H4 (cell line): ENCODE measurements at regions not wholly inside any gene's neighbourhood (a gene's known extent, or its start where the extent isn't known, plus 50 kb on each side); places are given as distances from the start of the nearest gene placed in this dataset.
"Not testable (repeated sequence)": the region's sequence is repeated elsewhere in the genome, so short reads cannot be mapped to it uniquely, and the experiment has no call there.

Experiments
- DNase-seq: peaks from one replicate; pipeline ENCODE4 v3.0.0-alpha.2; 2015; ENCODE audit warnings: low spot score

DNA sequence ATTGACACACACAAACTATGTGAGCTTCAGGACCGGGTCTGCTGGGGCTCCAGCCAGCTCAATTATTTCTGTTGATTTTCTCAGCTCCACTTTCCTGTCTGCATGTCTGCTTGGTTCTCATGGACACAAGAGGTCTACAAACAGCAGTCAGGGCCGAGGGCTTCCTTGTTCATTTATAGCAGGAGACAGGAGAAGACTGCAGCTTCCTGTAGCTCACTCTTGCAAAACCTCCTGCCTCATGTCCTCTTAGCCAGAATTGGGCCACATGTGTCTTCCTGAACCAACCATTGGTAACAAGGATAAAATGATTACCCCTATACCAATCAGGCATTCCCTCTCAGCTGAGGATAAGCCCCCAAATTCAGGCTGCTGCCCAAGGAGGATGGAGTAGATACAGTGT lies 182.8 kb downstream of the TLE3 start:
- no peak for DNase-seq

DNA sequence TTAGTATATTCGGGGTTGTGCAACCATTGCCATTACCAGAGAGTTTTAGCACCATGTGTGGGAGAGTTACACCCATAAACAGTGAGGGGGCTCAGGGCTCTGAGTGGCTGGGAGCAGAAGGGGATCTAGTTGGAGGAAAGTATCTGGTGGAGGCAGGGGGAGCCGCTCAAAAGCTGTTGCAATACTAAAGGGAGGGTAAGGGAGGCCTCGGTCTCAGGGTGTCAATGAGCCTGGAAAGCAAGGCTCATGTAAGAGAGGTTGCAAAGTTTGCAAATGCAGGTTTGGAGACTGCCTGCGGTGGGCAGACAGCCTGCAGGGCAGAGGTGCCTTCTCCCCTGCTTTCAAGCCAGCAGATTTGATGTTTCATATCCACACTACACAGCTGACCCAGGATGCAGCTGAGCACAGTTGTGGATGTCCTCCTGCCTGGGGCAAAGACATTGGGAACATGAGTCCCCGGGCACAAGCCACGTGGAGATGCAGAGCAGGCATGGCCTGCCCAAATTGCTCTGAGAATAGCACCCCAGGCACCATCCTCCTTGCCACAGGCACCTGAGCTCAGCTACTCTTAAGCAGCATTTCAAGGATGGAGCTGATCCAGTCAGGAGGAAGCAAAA lies 181.4 kb downstream of the TLE3 start:
- no peak for DNase-seq

DNA sequence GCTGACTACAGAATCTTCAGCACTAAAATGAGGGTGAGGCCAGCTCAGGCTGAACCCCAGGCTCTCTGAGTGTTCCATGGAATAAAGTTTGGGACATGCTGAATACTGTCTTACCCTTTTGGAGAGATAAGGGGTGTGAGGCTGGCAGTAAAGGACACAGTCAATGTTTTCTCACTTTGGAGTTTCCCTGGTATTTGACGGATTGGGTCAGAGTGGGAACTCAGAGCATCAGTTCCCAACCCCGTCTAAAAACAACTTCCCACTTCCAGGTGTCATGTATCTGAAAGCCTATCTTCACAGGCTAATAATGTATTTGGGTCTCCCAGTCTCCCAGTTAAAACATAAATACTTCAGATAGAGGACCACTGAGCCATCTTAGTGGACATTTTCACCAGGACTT lies 180.7 kb downstream of the TLE3 start:
- DNase-seq, result no peak

DNA sequence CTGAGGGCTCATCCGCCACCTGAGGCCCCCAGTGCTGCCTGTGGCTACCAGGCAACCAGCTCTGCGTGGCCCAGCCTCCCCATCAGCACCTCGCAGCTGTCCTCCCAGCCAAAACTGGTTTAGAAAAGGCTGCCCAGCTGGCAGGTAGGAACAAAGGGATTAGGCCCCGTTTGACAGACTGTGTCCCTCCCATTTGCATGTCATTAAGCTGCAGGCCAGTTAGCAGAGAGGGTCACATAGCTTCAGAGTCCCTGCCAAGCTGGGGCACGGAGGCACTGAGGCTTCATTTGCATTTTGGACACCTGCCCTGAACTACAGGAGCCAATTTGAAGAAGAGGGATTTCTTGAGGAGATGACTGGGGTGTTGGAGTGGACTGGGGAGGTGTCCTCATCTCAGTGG lies 177.9 kb downstream of the TLE3 start:
- DNase-seq, result no peak

DNA sequence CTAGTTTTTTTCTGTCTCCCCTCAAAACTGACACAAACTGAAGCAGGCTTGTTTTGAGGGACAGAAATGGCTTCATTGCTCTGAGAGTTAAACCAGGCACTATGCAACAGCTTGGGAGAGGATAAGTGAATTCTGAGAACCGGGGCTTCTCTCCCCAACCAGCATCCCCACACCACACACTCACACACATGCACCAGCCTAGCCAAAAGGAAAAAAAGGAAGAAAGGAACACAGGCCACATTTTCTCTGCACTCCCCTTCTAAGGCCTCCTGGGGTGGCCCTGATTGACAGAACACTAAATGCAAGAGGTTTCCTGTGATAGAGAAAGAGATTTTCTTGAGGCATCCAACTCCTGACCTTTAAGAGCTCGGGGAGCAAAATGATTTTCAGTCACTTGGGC lies 177.5 kb downstream of the TLE3 start:
- DNase-seq, result no peak

DNA sequence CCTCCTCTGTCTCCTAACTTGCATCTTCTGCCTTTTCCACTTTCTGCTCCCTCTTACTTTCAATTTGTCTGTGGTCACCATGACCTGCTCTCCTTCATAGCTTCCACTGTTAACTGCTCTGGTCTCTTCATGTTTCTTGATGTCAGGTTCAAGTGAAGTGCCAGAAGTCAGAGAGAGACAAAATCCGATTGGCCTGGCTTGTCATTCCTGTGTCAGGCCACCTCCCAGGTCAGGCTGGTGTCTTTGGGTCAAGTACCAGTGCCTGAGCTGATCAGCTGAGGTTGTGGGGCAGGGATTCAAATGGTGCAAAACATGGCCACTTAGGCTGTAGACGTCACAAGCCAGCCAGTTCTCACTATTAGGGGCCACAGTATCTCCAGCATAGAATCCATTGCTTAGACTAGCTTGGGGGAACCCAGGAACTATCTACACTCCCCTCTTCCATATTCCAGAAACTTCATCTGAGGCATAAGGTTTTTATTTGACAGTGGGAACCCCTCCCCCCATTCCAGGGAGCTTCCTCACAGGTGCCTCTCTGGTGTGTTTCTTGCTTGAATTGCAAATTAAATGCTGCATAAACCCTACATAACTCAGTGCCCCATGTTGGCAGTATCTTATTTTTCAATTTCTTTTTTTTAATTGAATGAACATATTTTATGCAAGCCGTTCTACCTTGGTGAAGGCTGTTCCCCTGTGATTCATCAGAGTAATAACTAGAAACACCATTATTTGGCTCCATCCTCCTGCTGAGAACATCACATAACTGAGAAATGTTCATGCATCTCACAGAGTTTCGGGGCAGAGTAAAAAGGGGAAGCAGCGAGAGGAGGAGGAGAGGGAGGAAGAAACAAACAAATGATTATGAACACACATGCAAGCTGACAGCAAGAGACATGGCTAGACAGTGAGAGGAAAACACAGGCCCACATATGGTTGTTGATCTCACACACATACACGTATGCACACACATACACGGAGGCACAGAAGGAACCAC lies 175.8 kb downstream of the TLE3 start:
- no peak for DNase-seq

DNA sequence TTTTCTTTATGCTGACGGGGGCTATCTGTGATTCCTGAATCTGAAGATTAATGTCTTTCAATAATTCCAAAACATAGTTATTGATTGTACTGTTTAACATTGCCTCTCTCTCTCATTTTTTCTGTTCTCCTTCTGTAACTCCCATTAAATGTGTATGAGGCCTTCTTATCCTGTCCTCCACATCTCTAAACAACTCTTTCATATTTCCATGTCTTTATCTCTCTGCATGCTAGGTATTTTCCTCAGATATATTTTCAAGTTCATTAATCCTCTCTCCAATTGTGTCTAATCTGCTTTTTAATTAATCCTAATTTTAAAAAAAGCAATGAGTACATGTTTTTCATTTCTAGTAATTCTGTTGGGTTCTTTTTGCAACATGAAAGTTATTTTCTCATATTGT lies 173.2 kb downstream of the TLE3 start:
- no peak for DNase-seq

DNA sequence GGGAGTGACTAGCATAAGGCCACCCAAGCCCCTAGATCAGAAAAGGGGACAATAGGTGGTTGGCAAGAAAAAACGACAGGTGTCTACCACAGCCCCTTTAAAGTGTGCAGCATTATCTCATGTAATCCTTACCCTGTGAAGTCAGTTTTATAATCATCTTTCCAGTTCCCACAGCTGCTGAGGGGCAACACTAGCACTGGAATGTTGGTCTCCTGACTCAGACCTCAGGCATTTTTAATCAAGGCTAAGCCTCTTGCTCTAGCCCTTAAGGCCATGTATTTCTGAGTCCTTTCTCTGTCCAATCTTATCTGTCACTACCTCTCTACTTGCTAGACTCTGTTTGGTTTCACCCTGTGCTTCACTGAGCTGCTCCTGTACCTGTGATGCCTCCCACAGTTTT lies 171.7 kb downstream of the TLE3 start:
- DNase-seq, result no peak

DNA sequence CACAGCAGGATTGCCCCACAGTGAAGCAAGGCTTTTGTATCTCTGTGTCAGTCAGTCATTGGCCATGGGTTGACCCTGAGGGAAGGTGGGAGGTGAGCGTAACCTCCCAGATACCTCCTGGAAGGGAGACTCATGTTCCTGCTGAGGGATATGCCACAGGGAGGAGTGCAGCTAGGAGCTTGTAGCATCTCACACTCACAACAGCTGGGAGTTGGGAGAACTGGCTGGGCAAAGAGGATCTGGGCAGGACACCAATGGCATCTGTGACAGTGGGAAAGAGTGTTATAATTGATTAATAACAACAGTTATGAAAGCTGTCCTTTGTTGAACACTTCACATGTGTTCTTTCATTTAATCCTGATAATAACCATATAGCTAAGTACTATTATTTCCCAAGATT lies 171.0 kb downstream of the TLE3 start:
- DNase-seq, result no peak

DNA sequence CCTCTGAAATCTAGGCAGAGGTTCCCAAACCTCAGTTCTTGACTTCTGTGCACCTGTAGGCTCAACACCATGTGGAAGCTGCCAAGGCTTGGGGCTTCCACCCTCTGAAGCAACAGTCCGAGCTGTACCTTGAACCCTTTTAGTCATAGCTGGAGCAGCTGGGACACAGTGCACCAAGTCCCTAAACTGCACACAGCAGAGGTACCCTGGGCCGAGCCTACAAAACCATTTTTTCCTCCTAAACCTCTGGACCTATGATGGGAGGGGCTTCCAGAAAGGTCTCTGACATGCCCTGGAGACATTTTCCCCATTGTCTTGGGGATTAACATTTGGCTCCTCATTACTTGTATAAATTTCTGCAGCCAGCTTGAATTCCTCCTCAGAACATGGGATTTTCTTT lies 168.8 kb downstream of the TLE3 start:
- not testable (repeated sequence) for DNase-seq

DNA sequence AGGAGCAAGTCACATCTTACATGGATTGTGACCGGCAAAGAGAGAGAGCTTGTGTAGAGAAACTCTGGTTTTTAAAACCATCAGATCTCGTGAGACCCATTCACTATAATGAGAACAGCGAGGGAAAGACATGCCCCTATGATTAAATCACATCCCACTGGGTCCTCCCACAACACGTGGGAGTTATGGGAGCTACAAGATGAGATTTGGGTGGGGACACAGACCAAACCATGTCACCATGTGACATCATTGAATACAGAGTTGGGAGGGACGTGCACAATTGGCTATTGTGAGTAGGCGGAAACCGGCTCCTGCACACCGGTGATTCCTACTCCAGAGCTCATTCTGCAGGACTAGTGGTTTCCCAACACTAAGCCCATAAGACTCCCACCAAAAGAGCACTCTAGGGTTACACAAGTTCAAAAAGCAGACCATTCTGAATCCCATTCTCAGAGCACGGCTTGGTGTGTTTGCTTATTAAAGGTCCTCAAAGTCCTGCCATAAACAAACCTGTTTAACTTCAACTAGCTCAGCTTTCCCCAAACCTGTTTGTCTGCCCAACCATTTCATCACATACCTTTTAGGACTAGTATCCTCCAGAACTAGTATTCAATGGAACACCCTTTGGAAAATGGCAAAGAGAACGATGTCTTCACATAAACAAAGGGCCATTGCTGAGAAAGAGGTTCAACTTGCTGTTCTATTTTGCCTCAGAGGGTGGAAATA lies 167.6 kb downstream of the TLE3 start:
- DNase-seq, result no peak

DNA sequence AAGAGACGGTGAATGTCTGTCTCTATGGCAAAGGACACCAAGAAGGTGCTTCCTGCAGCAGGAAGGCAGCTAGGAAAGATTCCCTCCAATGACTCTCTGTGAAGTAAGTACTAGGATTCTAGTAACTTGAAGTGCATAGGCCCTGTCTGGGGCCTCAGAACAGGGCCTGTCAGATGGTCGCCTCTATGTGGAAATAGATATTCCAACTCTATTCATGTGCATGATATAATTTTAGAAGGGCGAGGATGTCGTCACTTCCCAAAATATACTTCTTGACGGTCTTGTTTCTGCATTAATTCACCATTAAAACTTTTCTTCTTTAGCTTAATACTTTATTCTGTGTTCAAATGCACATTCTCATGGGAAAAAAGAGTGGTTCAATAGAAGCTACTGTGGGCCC lies 167.0 kb downstream of the TLE3 start:
- DNase-seq, result no peak

DNA sequence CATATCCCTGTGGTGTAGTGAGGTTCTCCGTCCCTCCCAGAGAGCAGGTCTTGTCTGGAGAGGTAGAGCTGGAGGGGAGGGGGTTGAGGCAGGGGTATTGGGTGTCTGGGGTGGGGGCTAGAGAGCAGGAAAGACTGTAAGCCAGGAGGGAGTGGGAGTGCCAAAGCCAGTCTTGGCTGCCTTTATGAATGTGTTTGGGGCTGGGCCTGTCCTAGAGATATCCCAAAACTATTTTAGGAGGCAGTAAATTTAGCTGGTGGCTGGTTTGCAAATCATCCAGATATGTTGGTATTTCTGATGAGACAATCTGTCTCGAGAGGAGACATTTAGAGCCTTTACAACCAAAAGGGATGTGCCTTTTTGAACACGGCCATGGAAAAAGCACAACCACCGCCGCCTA lies 166.6 kb downstream of the TLE3 start:
- no peak for DNase-seq

DNA sequence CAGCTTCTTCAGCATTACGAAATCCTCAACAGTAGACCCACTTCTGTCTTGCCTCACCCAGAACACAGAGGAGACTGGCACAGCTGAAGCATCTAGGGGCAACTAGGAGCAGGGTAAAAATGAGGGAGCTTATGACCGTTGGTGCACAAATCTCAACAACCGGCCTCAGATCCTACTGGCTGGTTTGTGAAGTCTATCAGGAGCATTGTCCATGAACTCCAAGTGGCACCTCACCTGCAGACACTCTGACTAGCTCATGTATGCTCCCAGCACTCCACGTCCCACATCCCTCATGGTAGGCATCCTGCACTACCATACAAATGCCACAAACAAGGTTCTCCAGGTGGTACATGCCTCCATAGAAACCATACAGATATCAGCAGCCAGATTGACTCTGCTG lies 163.1 kb downstream of the TLE3 start:
- no peak for DNase-seq

DNA sequence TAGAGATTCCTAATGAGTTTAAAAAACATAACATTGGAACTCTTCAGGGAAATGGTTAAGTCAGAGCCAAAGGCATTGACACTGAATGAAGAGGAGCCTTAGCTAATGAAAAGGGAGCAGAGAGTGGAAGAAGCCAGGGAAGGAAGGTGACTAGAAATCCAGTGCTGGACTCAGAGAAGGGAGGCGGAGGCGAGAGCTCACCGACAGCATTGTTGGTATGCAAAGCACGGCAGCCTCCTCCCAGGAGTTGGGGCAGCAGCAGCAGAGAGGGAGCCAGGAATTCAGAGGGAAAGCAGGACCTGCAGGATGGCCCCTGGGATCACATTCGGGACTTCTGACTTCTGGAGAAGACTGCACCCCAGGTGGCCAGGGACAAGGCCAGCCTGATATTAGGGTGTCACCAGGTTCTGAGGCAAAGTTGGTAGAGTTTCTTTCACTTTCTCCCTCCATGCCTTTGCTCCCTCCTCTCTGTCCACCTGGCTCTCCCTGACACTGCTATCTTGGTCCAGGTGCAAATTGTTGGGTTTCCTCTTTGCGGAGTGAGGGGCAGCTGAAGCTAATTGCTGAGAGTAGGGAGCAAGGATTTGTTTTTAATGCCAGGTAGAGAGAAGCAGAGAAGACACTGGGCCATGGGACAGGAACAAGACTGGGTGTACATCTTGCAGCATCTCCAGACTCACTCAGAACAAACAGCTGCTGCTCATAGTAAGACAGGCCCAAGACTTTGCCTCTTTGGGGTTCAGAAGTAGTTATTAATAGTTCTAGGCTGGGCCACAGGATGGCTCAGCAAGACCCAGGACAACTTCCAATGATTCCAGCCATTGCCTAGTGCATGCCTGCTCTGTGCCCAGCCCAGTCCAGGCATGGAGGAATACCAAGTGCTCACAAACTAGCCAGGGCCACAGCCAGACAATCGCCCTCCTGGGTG lies 157.9 kb downstream of the TLE3 start:
- no peak for DNase-seq

DNA sequence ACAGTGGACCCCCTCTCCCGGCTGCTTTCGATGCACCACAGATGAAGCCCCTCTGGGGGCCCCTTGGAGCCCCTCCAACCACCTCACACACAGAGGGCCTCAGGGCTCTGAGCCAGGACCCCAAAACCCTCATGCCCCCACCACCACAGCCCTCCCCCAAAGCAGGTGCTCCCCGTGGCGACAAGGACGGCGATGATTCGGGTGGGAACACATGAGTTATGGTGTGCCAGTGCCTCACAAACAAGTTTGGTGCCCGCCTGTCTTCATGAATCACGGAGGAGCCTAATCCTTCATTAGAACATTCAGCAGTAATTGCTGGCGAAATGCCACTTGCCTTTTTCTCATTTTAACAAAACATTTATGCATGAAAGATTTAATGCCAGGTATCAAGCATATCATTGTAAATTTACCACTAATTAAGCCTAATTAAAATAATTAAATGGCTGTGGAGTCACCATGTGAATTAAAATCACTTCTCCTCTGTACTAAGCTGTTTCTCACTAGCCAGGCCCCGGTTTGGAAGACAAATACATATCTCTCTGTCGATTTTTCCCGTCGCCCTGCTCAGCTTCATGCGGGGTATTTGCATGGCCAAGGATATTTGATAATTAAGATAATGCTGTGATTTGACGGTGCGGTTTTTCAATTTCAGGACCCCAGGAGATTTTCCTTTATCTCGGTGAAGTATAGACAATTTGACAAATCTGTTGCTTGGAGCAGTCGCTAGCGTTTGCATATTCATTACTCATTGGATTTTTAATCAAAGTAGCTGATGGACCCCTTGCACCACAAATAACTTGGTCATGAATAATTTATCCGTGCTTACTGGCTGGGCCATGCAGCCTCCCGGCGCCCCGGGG lies 157.0 kb downstream of the TLE3 start:
- no peak for DNase-seq

DNA sequence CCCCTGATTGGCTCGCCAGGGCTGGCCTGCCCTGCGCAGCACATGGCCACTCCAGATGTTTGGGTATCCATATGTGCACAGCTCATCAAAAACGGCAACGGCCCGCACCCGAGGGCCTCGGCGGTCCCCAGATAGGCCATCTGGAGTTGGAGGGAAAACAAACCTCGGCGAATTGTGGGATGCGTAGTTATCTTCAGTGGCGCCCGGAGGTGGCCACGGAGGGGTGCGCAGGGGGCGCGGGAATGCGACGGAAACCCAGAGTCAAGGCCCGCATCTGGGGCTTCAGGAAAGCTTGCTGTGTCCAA lies 156.5 kb downstream of the TLE3 start:
- no peak for DNase-seq

DNA sequence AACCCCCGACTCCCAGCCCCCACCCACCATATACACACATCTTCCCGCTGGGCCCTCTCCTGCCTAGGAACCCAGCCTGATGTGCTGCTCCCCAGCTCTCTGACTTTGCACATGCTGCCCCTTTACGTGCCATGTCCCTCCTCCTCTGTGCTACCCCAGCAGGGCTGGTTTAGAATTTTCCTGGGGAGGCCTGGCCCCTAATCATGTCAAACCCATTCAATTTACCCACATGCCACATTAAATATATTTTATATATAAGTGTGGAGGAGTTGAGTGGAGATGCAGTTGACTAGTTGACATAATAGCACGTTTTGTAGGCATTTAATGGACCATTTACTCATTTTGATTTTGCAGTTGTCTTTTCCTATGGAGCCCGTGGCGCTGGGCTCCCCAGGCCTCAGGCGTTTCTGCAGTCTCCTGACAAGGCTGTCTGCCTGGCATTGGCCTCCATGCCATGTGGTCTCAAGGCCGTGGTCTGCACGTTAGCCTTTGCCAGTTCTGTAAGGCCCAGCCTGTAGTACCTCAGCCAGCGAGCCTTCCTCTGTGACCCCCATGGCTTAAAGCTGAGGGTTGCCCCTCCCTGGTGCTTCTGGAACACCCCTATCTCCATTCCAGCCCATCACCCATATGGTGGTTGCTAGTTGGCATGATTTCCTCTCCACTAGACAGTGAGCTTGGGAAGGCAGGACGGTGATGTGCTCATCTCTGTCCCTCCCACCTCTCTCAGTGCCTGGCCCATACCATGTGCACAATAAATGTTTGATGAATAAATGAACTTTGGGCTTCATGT lies 155.8 kb downstream of the TLE3 start:
- no peak for DNase-seq

DNA sequence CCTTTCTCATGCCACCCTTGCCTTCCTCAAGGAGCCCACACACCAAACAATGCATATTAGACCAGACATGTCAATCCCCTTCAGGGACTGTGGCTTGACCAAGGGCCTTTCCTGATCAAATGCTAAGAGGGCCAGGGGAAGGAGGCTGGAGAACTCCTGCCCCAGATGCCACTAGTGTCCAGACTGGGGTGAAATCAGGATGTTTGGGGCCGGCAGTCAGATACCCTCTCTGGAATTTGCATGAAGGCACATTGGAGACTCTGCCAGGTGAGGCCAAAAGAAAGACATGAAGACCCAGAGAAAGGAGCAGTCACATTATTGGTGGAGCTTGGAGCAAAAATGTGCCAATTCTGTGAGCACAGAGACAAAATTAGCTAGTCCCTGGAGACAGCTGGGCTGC lies 154.1 kb downstream of the TLE3 start:
- DNase-seq, result no peak

DNA sequence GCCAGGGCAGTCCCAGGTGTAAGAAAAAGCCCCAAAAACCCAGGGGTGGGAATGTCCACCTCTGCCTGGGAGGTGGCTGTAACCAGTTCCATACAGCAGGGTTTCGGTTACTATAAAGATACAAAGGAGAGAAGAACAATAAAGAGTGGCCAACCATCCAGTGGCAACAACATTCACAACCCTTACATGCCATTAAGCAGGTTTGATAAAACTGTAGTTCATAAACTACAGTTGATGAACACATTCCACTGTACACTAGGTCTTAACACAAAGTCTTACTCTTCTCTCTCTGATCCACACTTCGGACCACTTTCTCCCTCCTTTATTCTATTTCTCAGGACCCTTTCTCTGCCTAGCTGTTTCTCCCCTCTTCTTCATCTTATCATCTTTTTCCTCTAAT lies 152.0 kb downstream of the TLE3 start:
- no peak for DNase-seq
